ENCODE measurements at regions not wholly inside any gene's neighbourhood (a gene's known extent, or its start where the extent isn't known, plus 50 kb on each side); places are given as distances from the start of the nearest gene placed in this dataset.

DNA sequence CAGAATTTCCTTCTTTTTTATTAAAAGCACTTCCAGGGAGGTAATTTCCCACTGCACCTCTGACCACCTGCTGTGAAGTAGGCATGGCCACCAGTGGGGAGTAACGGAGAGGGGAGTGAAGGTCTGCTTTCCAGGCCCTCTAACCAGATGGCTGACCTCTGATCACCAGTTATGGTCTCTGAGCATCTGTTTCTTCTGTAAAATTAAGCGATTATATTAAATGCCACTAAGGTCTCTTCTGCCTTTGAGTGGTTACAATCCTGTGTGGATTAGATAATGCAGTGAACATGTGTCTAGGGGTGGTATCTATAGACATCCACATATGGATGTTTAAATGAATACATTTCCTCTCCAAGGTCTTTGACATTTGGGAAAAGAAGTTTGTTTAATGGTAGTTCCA, 199.6 kb downstream of the HERPUD2 start:
- no peak for DNase-seq (ENCODE audit: low read depth)
- TF ChIP-seq, protein P1, sequence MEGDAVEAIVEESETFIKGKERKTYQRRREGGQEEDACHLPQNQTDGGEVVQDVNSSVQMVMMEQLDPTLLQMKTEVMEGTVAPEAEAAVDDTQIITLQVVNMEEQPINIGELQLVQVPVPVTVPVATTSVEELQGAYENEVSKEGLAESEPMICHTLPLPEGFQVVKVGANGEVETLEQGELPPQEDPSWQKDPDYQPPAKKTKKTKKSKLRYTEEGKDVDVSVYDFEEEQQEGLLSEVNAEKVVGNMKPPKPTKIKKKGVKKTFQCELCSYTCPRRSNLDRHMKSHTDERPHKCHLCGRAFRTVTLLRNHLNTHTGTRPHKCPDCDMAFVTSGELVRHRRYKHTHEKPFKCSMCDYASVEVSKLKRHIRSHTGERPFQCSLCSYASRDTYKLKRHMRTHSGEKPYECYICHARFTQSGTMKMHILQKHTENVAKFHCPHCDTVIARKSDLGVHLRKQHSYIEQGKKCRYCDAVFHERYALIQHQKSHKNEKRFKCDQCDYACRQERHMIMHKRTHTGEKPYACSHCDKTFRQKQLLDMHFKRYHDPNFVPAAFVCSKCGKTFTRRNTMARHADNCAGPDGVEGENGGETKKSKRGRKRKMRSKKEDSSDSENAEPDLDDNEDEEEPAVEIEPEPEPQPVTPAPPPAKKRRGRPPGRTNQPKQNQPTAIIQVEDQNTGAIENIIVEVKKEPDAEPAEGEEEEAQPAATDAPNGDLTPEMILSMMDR (conservative IDR thresholded peaks at IDR 0.05; ENCODE audit: low read depth, low read length): no peak
- H3K4me3 ChIP-seq (ENCODE audit: low read depth, low read length): no peak overlapping the region

DNA sequence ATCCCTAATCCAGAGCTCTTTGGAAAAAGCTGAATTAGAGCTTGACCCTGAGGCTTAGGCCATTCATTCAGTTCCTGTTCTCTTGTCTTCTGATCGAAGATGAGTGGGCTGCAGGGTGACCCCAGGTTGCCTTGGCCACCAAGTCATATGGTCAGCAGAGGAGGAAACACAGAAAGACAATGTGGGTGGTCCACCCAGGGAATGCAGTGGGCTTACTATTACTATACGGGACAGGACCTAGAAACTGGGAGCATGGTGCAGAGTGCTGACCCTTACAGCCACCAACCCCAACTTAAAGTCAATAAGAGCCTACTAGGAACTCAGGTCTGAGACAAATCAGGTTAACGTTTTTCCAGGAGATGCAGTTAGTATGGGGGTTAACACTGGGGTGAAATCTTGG, 200.5 kb downstream of the HERPUD2 start:
- TF ChIP-seq, protein P1 (conservative IDR thresholded peaks at IDR 0.05; ENCODE audit: low read depth, low read length): no peak
- no peak overlapping the region for H3K4me3 ChIP-seq (ENCODE audit: low read depth, low read length)
- DNase-seq (ENCODE audit: low read depth): no peak

DNA sequence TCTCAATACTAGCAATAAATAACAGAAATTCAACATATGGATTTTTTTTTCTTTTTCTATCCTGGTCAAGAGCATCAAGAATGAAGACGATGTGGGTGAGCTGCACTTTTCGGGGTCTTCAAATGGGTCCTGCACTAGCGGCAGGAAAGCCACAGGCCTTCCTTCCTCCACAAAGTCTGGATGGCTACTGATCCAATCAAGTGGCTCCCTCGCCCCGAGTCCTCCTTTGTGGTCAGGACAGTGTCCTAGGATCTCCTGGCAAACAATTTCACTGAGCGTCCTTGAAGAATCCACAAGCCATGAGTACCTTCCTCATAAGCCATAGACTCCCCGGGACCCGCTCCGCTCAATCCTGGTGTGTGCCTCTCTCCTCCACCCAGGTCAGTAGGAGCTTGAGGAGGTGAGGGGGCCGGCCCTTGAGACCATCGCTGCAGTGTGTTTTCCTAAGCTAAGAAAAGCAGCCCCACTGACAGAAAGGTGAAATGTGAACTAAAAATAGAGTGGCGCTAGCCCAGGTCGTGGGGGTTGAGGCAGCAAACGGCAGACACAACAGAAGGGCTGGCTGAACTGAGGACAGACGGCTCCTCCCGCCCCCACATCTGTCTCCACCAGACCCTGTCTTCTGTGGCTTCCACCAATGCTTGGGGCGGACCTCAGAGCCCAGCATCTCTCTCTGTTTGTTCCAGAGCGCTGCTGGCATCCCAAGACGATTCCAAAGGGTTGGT, 202.3 kb downstream of the HERPUD2 start:
- TF ChIP-seq, protein P1 (conservative IDR thresholded peaks at IDR 0.05; ENCODE audit: low read depth, low read length): no peak
- DNase-seq (ENCODE audit: low read depth): no peak
- H3K4me3 ChIP-seq (ENCODE audit: low read depth, low read length): no peak overlapping the region

DNA sequence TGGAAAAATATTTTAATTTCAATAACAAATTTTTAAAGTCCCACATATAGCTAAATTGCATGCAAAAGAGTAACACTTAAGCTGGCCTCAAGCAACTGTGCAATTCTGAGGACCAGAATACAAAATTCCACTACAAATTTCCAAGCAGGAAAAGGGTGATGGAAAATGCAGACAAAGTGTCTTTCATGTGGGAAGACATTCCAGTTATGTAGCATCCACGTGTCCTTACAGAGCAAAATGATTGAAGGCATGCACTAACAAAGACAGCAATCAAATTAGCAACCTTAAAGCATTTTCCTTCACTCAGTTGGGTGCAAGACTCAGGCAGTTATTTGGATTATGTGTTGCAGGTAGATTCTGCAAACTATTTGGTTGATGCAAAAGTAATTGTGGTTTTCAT, 203.7 kb downstream of the HERPUD2 start:
- TF ChIP-seq, protein P1 (conservative IDR thresholded peaks at IDR 0.05; ENCODE audit: low read depth, low read length): no peak
- no peak for DNase-seq (ENCODE audit: low read depth)
- no peak overlapping the region for H3K4me3 ChIP-seq (ENCODE audit: low read depth, low read length)

DNA sequence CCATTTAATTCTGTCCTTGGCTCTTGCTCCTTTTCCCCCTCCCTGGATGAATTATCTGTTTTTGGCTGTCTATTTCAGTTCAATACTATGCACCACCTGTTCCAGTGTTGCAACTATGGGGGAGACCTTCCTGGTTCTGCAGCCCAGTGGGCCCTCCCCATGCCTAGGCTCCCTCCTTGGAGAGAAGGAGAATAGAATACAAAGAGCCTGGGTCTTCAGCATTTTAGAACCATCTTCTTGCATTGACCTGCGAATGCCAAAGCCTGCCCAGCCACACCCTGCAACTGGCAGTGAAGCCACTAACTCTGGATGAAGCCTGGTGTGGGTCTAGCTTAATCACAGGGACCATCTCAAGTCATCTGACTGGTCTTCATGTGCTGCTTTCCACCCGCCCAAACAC, 207.1 kb downstream of the HERPUD2 start:
- TF ChIP-seq, protein P1 (conservative IDR thresholded peaks at IDR 0.05; ENCODE audit: low read depth, low read length): no peak
- no peak overlapping the region for H3K4me3 ChIP-seq (ENCODE audit: low read depth, low read length)
- no peak for DNase-seq (ENCODE audit: low read depth)

DNA sequence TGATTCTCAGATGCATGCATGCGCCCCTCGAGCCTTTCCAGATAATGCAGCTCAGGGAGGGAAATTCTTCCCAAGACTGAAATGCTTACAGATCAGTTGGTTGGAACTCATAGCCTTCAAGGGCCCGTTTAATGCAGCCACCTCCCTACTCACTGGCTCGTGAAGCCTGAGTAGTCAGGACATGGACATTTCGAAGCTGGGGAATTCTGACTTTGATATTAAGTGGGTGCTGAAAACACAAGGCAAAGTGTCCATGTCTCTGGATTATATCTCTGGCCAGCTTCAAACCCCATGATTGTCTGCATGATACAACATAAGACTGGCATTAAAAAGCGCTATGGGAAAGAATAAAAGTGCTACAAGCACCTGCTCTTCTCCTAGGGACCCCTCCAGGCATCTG, 207.5 kb downstream of the HERPUD2 start:
- TF ChIP-seq, protein P1 (conservative IDR thresholded peaks at IDR 0.05; ENCODE audit: low read depth, low read length): no peak
- no peak for DNase-seq (ENCODE audit: low read depth)
- no peak overlapping the region for H3K4me3 ChIP-seq (ENCODE audit: low read depth, low read length)

DNA sequence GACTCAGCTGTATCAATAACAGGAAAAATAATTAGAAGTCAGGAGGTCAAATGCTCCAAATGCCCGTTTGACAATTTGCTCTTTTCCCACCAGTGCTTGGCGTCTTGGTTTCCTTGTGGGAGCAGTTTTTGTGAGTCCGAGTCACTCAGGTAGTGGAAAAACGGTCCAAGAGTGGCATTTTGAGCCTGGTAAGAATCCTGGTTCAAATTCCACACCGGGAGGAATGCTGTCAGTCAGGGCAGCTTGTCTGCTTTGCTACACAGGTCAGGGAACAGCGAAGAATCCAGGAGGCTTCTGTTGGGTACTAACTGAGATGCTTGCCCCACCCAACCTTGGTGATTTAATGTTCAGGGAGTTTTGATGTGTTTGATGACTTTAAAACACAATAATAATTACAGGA, 209.5 kb downstream of the HERPUD2 start:
- no peak for DNase-seq (ENCODE audit: low read depth)
- TF ChIP-seq, protein P1 (conservative IDR thresholded peaks at IDR 0.05; ENCODE audit: low read depth, low read length): no peak
- no peak overlapping the region for H3K4me3 ChIP-seq (ENCODE audit: low read depth, low read length)
